Cardiac fibroblast (primary cell): ENCODE measurements at regions not wholly inside any gene's neighbourhood (a gene's known extent, or its start where the extent isn't known, plus 50 kb on each side); places are given as distances from the start of the nearest gene placed in this dataset.

Source experiments
- DNase-seq, 2 donors: peaks; one replicate each; pipeline versions ENCODE4 v3.0.0 to v3.0.0-alpha.2; 2010; ENCODE audit warnings: low read depth in 2 of 2
- H3K4me3 ChIP-seq, 2 donors: replicated peaks in 1 of 2; 1 replicate in 1 of 2; 2 replicates in 1 of 2; pipeline ENCODE4 v1.5.1; 2011; ENCODE audit warnings: low read depth in 2 of 2, low read length in 2 of 2, mild to moderate bottlenecking in 2 of 2, moderate library complexity in 1 of 2
- CTCF ChIP-seq: IDR thresholded peaks from one replicate; pipeline ENCODE4 v1.5.1; 2011; ENCODE audit warnings: low read depth, mild to moderate bottlenecking, low read length, inconsistent platforms

- H3K4me3 ChIP-seq: no peak overlapping the region
- DNase-seq: no peak
- no peak for TF ChIP-seq CTCF
Measured at GRCh38 chr1:232877365-232878028, 72.3 kb downstream of the MAP10 start.

- no peak overlapping the region for H3K4me3 ChIP-seq
- DNase-seq: no peak
- TF ChIP-seq CTCF: no peak
Measured at GRCh38 chr1:232878086-232878485, 72.3 kb upstream of the NTPCR start.

- H3K4me3 ChIP-seq: no peak overlapping the region
- TF ChIP-seq CTCF: peak; percentile 59
- peak; percentile 49 to 56 for DNase-seq
Measured at GRCh38 chr1:232880354-232880753, 70.1 kb upstream of the NTPCR start.

GRCh38 chr1:232883992-232884661, 66.3 kb upstream of the NTPCR start:
- no peak for TF ChIP-seq CTCF
- H3K4me3 ChIP-seq: no peak overlapping the region
- no peak for DNase-seq

- no peak overlapping the region for H3K4me3 ChIP-seq
- no peak for DNase-seq
- TF ChIP-seq CTCF: no peak
Measured at GRCh38 chr1:232886271-232886670, 64.1 kb upstream of the NTPCR start.

- H3K4me3 ChIP-seq: no peak overlapping the region
- DNase-seq: no peak
- TF ChIP-seq CTCF: no peak
Measured at GRCh38 chr1:232890340-232890943, 60.0 kb upstream of the NTPCR start.
